ENCODE measurements at regions not wholly inside any gene's neighbourhood (a gene's known extent, or its start where the extent isn't known, plus 50 kb on each side); places are given as distances from the start of the nearest gene placed in this dataset.

- Histone ChIP-seq H3K9ac (ENCODE audit: low read depth in 1 of 2, low read length in 2 of 2) (no peak overlapping the region), H3K27ac (ENCODE audit: low read depth in 1 of 2, low read length in 2 of 2) (no peak overlapping the region), H3K4me1 (ENCODE audit: control insufficient read depth in 4 of 4, insufficient read depth in 4 of 4, low read length in 3 of 4) (no peaks in the 10 kb centered on the region), H3K36me3 (ENCODE audit: control insufficient read depth in 4 of 4, insufficient read depth in 3 of 4, low read depth in 1 of 4, low read length in 3 of 4) (no peaks in the 10 kb centered on the region), H3K4me3 (ENCODE audit: low read depth in 1 of 3, low read length in 3 of 3) (no peak overlapping the region), H3K9me3 (ENCODE audit: control insufficient read depth in 4 of 4, low read length in 3 of 4) (no peaks in the 10 kb centered on the region), H3K27me3 (ENCODE audit: control insufficient read depth in 4 of 4, insufficient read depth in 4 of 4, low read length in 3 of 4) (no peaks in the 10 kb centered on the region)
- TF ChIP-seq JUND (IDR thresholded peaks at IDR 0.05) = no peak
- no peak for TF ChIP-seq REST (IDR thresholded peaks at IDR 0.05)
- no peak for TF ChIP-seq SP1 (IDR thresholded peaks at IDR 0.05)
- TF ChIP-seq FOXA2 (IDR thresholded peaks at IDR 0.05) = no peak
- TF ChIP-seq TAF1 (conservative IDR thresholded peaks at IDR 0.05) = no peak
- TF ChIP-seq EGR1 (IDR thresholded peaks at IDR 0.05; ENCODE audit: low read depth in 2 of 2) = no peak
- TF ChIP-seq GABPA (IDR thresholded peaks at IDR 0.05 in 1 of 2, conservative IDR thresholded peaks at IDR 0.05 in 1 of 2) = no peak
- WGBS = 61% methylated on average over 2 of the region's 2 CpGs
- no peak for DNase-seq (ENCODE audit: low spot score)
Observed at GRCh38 chr2:181241797-181242196, 215.4 kb upstream of the ITGA4 start.

GRCh38 chr2:181242262-181242661, 214.9 kb upstream of the ITGA4 start:
- Histone ChIP-seq H3K4me1 (ENCODE audit: control insufficient read depth in 4 of 4, insufficient read depth in 4 of 4, low read length in 3 of 4) (no peaks in the 10 kb centered on the region), H3K4me3 (ENCODE audit: low read depth in 1 of 3, low read length in 3 of 3) (no peak overlapping the region), H3K27me3 (ENCODE audit: control insufficient read depth in 4 of 4, insufficient read depth in 4 of 4, low read length in 3 of 4) (no peaks in the 10 kb centered on the region), H3K27ac (ENCODE audit: low read depth in 1 of 2, low read length in 2 of 2) (no peak overlapping the region), H3K36me3 (ENCODE audit: control insufficient read depth in 4 of 4, insufficient read depth in 3 of 4, low read depth in 1 of 4, low read length in 3 of 4) (no peaks in the 10 kb centered on the region), H3K9ac (ENCODE audit: low read depth in 1 of 2, low read length in 2 of 2) (no peak overlapping the region), H3K9me3 (ENCODE audit: control insufficient read depth in 4 of 4, low read length in 3 of 4) (no peaks in the 10 kb centered on the region)
- WGBS = 87% methylated on average over 2 of the region's 2 CpGs
- no peak for DNase-seq (ENCODE audit: low spot score)
- no peak for TF ChIP-seq HNF4G (IDR thresholded peaks at IDR 0.05)
- no peak for TF ChIP-seq ZBTB33 (IDR thresholded peaks at IDR 0.05)
- TF ChIP-seq NR2F2 (IDR thresholded peaks at IDR 0.05) = no peak
- TF ChIP-seq FOXA1 (IDR thresholded peaks at IDR 0.05) = no peak

GRCh38 chr2:181243319-181243718, 213.9 kb upstream of the ITGA4 start:
- Histone ChIP-seq H3K9ac (ENCODE audit: low read depth in 1 of 2, low read length in 2 of 2) (no peak overlapping the region), H3K27ac (ENCODE audit: low read depth in 1 of 2, low read length in 2 of 2) (no peak overlapping the region), H3K9me3 (ENCODE audit: control insufficient read depth in 4 of 4, low read length in 3 of 4) (no peaks in the 10 kb centered on the region), H3K27me3 (ENCODE audit: control insufficient read depth in 4 of 4, insufficient read depth in 4 of 4, low read length in 3 of 4) (no peaks in the 10 kb centered on the region), H3K4me1 (ENCODE audit: control insufficient read depth in 4 of 4, insufficient read depth in 4 of 4, low read length in 3 of 4) (no peaks in the 10 kb centered on the region), H3K36me3 (ENCODE audit: control insufficient read depth in 4 of 4, insufficient read depth in 3 of 4, low read depth in 1 of 4, low read length in 3 of 4) (no peaks in the 10 kb centered on the region), H3K4me3 (ENCODE audit: low read depth in 1 of 3, low read length in 3 of 3) (no peak overlapping the region)
- no peak for DNase-seq (ENCODE audit: low spot score)
- TF ChIP-seq TAF1 (conservative IDR thresholded peaks at IDR 0.05) (no peak), SP1 (IDR thresholded peaks at IDR 0.05) (no peak), REST (IDR thresholded peaks at IDR 0.05) (no peak), ZBTB33 (IDR thresholded peaks at IDR 0.05) (no peak), HNF4A (conservative IDR thresholded peaks at IDR 0.05) (no peak), ATF3 (IDR thresholded peaks at IDR 0.05) (no peak), FOXA2 (IDR thresholded peaks at IDR 0.05) (no peak), FOXA1 (IDR thresholded peaks at IDR 0.05) (no peak), CTCF (IDR thresholded peaks at IDR 0.05; ENCODE audit: low read depth, low read length, missing input control) (no peak), GABPA (IDR thresholded peaks at IDR 0.05 in 1 of 2, conservative IDR thresholded peaks at IDR 0.05 in 1 of 2) (no peak), YY1 (IDR thresholded peaks at IDR 0.05) (no peak)
